Activated CD4-positive, alpha-beta T cell treated with anti-CD3 and anti-CD28 coated beads, Interleukin-10, Interleukin-2, amounts not matched to agents 100 ng/mL and 50 ng/mL, durations not matched to agents 16 hours and 8 hours (primary cell): ENCODE measurements at regions not wholly inside any gene's neighbourhood (a gene's known extent, or its start where the extent isn't known, plus 50 kb on each side); places are given as distances from the start of the nearest gene placed in this dataset.

Experiments
- DNase-seq: peaks from one replicate; pipeline ENCODE4 v3.0.0-alpha.2; 2020

DNA sequence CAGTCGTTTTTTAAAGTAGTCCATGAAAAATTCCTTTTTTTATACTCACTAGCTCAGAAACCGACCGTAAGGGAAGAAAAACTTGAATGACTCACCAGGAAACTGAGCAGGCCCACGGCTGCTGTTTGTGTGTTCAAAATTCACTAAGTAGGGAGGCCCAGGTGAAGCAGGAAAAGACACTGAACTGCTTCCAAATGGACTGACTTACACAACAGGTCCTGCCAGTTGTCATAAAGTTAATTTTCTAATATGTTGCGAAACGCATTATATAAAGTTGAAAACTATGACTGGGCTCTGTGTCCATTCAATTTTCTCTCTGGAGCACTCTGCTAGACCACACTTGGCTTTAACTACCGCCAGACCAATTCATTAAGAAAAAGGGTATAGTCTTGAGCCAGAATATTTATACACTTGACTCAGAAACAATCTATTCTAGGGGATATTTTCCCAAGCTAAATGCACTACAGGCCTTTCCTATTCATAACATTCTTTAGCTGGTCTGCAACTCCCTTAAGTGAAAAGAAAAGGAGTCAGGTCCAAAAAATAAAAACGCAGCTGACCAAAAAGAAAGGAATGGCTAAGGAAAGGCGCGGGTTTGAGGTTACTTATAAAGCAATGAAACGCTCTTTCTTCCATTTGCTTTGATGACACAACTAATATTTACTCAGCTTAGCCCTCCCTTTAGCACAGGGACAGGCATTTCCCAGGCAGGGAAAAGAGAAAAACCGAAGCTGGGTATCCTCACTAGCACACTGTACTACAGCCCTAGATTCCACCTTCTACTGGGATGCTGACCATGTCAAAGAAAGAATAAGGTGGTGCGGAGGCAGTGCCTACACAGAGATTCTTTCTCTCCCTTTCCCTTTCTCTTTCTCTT is 306.3 kb upstream of the ESRRG start:
- no peak for DNase-seq

DNA sequence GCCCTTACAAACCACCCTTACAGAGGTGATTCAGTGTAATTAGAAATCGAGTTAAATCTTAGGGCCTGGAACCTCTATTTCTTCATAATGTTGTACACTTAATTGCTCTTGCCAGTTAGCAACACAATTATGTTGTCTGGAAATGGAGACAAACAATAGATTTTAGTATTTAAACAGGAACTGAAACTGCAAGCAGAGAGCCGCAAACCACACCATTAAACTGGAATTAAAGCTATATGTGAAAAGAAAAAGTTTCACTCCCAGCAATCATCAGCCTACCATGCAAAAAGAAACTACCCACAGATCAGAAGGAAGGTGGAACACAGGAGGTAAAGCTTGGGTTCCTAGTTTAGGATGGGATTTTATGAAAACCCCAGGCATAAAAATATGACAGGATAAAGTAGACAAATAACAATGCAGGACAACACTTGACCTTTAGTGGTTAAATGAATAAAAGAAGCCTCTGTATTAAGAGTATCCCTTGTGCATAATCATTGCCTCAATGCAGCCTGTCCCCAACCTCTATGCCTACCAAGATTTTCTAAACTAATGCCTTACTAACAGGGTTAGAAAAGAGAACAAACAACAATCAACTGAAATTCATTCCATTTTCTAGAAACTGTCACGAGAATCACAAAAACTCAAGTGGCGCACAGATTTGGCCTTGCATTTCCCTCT is 304.3 kb upstream of the ESRRG start:
- DNase-seq = no peak

DNA sequence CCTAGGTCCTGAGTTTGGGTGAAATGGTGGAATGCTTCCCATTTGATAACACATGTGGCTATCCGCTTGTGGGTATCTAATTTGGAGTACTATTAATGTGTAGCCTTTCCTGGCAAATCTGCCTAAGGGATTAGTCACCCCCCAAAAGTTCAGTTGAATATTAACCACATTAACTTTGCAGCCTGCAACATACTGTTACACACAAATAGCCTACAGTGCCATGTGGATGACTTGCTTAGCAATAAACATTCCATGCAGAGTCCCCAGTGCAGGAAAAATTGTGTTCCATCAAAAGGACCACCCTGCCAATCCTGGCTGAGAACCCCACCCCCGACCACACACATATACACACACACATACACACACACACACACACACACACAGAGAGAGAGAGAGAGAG is 303.3 kb upstream of the ESRRG start:
- DNase-seq = no peak

DNA sequence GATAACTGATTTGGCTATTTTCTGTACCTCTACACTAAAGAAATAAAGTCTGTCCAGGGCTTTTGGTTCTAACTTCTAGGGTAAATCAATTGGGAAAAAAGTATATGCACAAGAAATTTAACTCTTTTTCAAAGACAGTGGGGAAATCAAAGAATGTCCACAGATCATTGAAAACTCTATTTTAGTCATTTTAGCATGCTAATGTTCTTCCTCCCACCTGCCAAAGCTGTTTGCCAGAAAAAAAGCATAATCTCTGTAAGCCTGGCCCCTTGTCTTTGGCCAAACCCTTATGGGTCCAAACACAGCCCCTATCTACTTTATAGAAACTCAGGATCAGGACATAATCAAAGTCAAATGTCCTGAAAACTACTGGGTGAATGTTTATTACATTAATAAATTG is 302.2 kb upstream of the ESRRG start:
- DNase-seq = no peak

DNA sequence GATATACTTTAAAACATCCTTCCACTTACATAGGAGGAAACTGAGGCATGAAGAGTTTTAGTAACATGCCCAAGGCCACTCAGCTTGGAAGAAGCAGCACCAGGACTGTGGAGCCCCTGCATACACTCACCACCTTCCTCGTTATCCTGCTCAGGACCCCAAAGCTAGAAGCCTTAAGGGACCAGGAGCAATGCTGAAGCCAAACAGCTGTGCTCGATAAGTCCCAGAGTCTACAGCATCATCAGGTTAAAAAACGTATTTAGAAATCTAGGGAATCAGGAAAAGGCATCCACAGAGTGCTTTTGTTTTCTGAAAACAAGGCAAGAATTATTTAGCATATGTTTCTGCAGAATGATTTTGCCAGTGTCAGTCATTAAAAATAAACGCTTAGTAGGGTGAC is 301.7 kb upstream of the ESRRG start:
- no peak for DNase-seq

DNA sequence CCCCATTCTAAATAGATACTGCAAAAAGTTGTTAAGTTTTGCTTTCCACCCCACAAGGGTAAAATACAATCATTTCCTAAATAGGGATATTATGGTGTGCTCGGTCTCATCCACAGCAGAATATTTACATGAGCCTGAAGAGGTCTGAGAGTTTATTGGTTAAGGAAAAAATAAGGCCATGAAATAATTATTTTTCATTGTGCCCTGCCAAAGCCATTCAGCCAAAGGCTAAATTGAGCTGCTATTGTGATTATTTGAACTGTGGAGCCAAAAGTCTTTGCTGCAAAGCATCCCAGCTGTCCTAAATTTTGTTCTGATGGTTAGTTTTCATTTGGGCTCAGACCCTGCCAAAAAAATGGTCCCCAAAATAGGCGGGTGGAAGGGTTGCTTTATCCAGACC is 298.7 kb upstream of the ESRRG start:
- no peak for DNase-seq

DNA sequence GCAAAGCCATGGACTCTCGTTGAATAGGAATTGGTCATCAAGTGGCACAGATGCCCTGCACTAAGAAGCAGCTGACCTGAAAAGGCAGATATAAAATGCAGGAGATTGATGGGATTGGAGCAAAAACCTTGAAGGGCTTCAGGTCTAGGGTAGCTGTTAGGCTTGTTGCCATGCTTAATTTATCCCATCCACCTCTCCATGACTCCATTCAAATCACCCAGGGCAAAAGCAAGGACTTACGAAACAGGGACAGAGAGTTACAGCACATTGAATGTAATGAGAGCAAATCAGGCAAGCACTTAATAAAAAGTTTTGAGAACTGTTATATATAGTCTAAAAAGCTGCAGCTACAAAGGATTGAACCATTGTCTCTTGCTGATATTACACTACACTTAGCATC is 298.2 kb upstream of the ESRRG start:
- DNase-seq = no peak

DNA sequence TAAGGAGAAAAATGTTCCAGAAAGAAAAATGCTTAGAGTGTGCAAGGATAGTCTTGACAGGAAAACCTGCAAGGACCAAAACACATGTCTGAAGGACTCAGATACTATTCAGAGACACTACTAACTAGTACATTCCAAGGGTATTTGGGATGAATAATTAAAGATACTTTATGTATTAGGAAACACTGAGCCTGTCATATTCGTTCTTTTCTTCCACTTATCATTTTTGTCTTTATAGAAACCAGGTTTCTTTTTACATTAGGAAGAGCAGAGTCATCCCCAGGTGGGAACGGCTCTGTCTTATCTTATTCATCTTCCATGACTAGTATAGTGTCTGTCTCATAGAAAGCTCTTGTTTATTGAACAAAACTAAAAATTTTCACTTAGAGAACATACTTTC is 296.2 kb upstream of the ESRRG start:
- no peak for DNase-seq

DNA sequence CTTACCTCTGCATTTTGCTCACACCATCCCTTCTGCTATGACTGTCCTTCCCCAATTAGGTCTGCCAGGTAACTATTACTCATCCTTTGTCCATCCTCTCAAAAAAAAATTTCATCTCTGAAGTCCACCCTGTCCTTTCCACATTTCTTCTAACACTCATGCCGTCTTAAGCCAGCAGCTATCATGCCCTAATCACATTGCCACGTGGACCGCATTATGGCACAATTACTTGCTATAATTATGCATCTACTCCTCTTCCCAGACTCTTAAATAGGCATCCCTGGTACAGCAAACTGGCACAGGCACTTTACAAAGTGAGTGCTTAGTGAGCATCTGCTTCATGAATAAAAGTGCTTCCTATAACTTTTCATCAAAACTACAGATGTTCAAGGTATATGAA is 295.4 kb upstream of the ESRRG start:
- no peak for DNase-seq

DNA sequence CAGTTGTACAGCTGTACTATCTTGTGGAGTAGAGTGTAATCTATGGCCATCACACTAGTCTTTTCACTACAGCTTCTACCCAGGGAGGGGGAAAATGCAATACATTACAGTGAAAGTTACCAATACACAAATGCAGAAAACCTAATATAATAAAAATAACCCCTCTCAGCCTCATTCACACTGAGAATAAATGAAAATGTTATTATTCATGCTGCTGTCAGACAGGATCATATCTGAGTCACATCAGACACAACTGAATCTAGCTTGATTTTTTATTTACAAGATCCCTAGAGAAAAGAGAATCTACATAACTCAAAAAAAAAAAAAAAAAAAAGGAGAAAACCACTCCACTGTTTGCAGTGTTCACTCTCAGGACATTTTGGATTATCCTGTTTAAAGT is 293.9 kb upstream of the ESRRG start:
- no peak for DNase-seq

DNA sequence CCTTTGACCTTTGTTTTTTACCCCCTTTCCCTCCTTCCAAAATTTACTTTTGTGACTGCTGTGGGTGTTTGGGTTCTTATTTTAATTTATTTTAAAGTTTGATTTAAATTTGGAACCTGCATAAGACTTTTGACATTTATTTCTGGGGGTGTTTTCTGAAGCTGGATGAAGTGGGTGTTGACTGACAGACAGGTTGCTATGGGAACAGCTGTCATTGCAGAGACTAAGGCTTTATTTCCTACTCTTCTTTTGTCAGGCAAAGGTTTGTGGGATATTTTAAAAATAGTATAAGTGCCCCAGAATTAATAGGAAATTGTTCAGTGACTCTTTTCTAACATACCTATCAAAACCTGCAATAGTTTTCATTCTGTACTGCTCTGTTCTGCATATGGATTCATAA is 290.8 kb upstream of the ESRRG start:
- no peak for DNase-seq

DNA sequence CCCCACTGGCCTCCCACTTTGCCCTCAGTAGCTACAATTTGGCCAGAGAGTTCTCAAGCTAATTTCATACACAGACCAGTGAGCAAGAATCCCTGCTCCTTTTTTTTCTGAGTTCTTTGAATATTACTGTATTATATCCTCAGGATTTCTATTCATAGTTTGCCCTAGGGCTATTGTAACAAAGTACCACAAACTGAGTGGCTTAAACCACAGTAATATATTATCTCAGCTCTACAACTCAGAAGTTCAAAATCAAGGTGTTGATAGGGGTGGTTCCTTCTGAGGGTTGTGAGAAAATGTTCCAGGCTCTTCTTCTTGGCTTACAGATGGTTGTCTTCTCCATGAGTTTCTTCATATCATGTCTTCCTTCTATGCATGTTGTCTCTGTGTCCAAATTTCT is 289.4 kb upstream of the ESRRG start:
- DNase-seq = no peak

DNA sequence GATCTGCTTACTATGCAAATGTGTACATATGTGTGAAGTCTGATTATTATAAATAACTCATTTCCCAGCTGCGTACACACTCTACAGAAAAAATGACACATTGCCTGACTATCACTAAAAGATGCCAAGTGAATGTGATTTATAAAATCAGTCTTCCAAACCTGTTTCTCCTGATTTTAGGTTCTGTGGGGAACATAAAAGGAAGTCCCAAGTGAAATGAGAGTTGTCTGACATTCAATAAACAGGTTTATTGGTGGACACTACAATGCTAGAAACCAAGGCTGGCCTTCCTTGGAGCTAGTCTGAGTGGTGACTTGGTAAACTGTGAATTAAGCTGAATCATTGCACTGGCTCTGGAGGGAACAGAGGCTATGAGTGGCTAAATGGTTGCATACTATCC is 287.9 kb upstream of the ESRRG start:
- DNase-seq = no peak

DNA sequence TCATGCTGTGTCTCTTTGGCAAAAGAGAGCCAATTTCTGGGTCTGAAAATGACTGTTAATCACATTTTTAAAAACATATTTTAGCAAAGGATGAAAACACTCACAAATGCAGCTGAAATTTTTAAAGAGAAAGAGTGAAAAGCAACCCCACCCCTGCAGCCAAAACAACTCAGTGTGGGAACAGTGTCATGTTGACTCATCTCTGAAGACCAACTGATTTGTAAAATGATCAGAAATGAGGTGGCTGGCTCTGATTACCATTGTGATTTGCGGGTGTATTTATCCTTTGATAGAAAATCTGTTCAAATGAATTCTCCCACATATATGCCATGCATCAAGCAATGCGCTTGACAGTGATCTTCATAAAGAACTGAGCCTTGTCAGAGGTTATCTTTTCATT is 287.0 kb upstream of the ESRRG start:
- no peak for DNase-seq

DNA sequence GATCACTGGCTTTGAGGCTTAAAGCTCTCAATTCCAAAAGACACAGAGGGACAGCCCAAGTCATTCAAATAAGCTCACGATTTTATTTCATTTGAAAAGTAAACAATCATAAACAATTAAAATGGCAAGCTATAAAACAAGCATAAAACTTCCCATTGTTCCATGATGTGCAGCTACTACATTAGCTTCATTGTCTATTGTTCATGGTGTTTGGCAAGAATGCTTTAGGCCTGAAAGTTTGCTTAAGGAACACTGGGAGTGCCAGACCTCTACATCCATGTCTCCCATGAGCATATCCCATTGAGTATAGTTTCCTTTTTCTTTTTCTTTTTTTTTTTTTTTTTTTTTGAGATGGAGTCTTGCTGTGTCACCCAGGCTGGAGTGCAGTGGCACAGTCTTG is 286.1 kb upstream of the ESRRG start:
- no peak for DNase-seq

DNA sequence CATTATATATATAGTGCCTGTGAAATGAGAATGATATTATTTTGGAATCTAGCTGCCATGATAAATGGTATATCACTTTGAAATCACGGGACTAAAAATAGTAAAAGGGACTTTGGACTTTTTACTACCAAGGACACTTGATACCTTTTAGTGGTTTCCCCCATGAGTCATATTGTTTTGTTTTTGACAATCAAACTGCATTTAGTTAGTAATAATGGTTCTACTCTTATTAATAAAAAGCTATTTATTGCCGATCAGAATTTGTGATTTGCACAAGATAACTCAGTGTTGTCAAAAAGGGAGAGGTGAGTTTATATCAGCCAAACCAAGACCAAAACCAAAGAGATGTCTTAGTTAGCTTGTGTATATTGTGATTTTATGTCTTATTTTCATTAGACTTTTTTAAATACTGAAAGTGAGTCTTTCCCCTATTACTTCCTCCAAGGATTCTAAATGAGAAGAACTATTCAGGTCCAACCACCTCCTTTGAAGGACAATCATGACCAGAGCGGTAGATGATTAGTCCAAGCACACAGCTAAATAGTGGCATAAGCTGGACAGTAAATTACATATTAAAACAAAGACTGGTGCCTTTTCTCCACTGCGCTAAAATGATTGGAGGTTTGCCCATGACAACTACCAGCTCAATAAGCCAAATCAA is 281.7 kb upstream of the ESRRG start:
- DNase-seq = no peak

DNA sequence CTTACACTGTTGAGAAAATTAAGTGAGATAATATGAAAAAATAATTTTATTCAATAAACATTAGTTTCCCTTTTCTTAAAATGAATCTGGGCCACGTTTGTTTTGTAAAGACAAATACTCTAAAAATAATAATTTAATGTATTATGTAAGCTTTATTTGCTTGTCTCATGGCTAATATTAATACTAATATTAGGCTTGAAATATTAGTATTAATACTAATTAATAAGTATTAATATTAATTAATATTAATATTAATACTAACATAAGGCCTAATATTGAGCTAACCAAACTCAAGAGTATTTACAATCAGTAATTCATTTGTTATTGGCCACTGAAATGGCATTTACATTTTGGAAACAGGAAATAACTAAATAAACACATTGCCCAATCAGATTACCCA is 280.1 kb upstream of the ESRRG start:
- no peak for DNase-seq

DNA sequence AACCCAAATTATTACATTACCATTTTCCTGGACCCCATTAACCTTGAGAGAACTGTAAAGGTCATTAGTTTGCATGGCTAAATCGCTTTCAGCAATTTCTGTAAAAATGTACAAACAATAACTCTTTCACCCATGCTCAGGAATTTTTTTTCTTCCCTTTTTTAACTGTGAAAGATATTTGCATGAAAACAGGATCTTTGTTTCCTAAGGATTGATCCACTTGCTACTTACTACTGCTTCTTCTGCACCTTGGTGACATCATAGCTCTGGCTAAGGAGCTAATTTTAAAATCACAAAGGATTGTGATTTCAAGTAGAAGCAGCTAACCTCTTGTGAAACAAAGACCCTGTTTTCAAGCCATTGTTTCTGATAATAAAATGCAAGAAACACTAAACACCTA is 274.6 kb upstream of the ESRRG start:
- no peak for DNase-seq

DNA sequence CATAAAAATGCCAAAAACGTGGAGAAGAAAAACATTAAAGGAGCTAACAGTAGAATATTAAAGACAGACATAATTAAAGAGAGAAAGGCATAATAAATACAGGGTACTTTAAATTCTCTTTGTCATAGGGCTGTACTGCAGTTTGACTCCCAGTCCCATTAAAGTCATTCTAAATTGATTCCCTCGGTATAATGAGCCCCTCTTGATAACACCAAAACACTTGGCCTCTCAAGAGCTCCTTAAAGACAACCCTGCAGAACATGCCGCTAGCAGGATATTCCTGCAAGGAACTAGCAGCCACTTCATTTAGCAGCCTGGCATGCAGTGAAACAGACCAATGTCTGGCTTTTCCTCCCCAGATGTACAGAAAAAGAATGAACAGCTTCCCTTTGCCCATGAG is 273.8 kb upstream of the ESRRG start:
- DNase-seq = no peak

DNA sequence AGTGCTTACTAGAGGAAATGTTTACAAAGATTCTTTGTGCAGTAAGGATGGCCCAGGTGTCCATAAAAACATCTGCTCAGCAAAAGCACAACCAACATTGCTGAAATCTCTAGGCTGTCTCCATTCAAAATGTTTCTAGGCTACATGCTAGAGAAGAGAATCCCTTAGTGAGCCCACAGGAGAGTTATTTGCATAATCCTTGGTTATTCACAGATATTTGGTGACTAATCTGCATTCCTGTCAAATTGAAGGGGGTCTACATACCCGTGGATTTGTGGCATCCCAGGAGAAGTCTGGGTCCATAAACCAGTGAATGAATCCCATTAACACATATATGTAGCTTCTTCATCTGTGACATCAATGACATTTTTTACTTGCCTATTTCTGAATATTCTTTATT is 261.3 kb upstream of the ESRRG start:
- DNase-seq = no peak

DNA sequence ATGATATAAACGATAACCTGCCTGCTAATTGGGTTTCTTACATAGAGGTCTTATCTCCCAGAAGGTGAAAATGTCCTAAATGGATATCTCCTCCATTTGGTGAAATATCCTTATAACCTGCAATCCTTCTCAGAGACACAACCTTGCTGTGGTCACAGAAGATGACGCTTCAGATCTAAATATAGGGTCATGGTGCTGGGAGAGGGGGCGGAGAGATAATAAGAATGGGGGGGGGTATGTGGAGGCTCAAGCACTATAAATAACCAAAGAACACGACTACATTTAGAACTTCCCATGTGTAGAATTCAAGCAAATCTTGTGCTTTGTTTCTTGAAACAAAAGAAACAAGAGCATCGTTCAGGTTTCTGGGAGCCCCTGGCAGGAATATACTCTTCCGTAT is 260.6 kb upstream of the ESRRG start:
- DNase-seq = no peak

DNA sequence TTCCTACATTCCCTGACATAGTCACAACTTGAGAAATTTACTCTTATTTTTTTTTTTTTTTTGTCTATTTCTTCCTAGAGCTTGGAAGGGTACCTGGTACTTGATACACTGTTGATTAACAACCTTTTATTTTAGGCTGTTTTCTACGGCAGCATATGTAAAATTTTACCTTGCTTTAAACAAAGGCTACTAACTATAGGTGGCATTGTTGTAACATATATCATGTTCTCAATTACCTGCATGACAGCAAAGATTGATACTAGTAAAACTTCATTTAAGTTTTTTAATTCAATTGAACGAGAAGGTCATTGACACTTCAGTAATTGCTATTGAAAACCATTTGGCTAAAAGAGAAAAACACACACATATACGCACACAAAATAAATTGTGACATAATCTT is 238.3 kb upstream of the ESRRG start:
- no peak for DNase-seq

DNA sequence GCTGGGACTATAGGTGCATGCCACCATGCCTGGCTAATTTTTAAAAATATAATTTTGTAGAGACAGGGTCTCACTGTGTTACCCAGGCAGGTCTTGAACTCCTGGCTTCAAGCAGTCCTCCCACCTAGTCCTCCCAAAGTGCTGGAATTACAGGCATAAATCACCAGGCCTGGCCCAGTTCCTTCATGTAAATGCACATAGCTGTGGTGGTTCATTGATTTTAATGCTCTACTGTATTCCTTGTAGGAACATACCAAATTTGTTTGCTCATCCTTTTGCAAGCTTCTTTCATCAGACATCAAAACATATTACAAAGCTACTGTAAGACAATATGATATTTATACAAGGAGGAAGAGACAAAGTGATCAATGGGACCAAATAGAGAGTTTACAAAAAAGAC is 237.5 kb upstream of the ESRRG start:
- no peak for DNase-seq

DNA sequence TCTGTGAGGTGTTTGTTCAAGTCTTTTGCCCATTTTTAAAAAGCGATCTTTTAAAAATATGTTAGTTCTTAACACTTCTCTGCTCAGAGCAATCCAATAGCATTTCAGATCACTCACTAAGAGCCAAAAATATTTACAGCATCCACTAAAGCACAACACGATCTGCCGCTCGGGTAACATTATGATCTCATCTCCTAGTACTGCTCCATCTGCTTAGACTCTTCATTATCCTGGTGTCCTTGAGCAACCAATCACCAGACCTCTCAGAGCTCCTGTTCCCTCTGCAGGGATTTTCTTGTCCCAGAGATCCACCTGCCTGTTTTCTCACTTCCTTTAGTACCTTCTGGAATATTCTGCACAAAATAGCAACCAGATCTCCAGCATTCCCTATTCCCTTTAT is 235.3 kb upstream of the ESRRG start:
- no peak for DNase-seq
